Keratinocyte (primary cell): ENCODE measurements at regions not wholly inside any gene's neighbourhood (a gene's known extent, or its start where the extent isn't known, plus 50 kb on each side); places are given as distances from the start of the nearest gene placed in this dataset.

Experiments
- EZH2 ChIP-seq: IDR thresholded peaks from one replicate; pipeline ENCODE4 v1.6.1; 2012; ENCODE audit warnings: inconsistent platforms, mild to moderate bottlenecking, low read length, moderate library complexity
- TF ChIP-seq, protein P1 (sequence below), 3 experiments: IDR thresholded peaks in 1 of 3; conservative IDR thresholded peaks in 1 of 3; optimal IDR thresholded peaks in 1 of 3; 2 replicates in 2 of 3; 3 replicates in 1 of 3; pipeline versions ENCODE3 to v1.5.1; 2011; ENCODE audit warnings: low read length in 3 of 3, mild to moderate bottlenecking in 3 of 3, moderate library complexity in 2 of 3, control low read depth in 1 of 3, inconsistent platforms in 1 of 3; ENCODE audit not compliant: insufficient read depth in 2 of 3; ENCODE audit errors: extremely low read depth in 1 of 3

DNA sequence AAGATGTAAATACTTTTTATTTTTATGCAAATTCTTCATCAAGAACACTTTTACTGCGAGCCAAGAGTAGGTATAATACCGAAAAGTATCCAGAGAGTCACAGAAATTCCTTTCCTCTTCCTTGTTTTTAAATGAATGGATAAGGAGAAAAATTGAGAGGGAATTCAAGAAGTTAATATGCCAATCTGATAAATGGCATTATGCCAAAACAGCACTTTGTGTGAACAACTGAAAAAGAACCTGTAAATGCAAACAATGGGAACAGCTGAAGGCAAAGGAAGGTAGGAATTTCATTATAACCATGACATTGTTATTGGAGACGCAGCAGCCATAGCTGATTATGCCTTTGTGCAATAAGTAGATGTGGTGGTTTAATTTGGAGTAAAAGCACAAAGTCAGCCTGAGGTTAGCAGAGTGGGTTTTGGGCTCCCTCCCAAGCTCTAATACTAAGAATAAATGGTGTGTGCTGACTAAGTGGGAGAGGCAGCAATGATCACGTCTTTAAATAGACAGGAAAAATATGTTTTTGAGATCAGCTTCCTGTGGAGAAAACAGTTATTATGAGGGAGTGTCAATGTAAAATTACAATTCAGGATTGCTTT, 209.8 kb upstream of the NDST4 start:
- TF ChIP-seq, protein P1, sequence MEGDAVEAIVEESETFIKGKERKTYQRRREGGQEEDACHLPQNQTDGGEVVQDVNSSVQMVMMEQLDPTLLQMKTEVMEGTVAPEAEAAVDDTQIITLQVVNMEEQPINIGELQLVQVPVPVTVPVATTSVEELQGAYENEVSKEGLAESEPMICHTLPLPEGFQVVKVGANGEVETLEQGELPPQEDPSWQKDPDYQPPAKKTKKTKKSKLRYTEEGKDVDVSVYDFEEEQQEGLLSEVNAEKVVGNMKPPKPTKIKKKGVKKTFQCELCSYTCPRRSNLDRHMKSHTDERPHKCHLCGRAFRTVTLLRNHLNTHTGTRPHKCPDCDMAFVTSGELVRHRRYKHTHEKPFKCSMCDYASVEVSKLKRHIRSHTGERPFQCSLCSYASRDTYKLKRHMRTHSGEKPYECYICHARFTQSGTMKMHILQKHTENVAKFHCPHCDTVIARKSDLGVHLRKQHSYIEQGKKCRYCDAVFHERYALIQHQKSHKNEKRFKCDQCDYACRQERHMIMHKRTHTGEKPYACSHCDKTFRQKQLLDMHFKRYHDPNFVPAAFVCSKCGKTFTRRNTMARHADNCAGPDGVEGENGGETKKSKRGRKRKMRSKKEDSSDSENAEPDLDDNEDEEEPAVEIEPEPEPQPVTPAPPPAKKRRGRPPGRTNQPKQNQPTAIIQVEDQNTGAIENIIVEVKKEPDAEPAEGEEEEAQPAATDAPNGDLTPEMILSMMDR (optimal IDR thresholded peaks at IDR 0.05 in 1 of 3, IDR thresholded peaks at IDR 0.05 in 1 of 3, conservative IDR thresholded peaks at IDR 0.05 in 1 of 3; ENCODE audit: extremely low read depth in 1 of 3, insufficient read depth in 2 of 3, low read length in 3 of 3), result no peak
- TF ChIP-seq EZH2, result no peak
